HUES6 (cell line): ENCODE measurements at regions not wholly inside any gene's neighbourhood (a gene's known extent, or its start where the extent isn't known, plus 50 kb on each side); places are given as distances from the start of the nearest gene placed in this dataset.

Experiments
- H3K27ac ChIP-seq: 2 replicates; pipeline ENCODE4 v1.7.0; 2013; ENCODE audit warnings: low read depth, mild to moderate bottlenecking, low read length, inconsistent platforms
- H3K27me3 ChIP-seq: 2 replicates; pipeline ENCODE4 v1.6.1; 2013; ENCODE audit warnings: low read length; ENCODE audit not compliant: control insufficient read depth, insufficient read depth
- H3K36me3 ChIP-seq: 2 replicates; pipeline ENCODE4 v1.6.1; 2013; ENCODE audit warnings: low read length; ENCODE audit not compliant: control insufficient read depth, insufficient read depth
- H3K4me1 ChIP-seq: 2 replicates; pipeline ENCODE4 v1.6.1; 2013; ENCODE audit warnings: low read length; ENCODE audit not compliant: control insufficient read depth, insufficient read depth
- H3K4me3 ChIP-seq: 2 replicates; pipeline ENCODE4 v1.5.1; 2013; ENCODE audit warnings: low read depth, low read length
- H3K9ac ChIP-seq: one replicate; pipeline ENCODE4 v1.6.1; 2013; ENCODE audit warnings: mild to moderate bottlenecking, low read length
- H3K9me3 ChIP-seq: 2 replicates; pipeline ENCODE4 v1.6.1; 2013; ENCODE audit warnings: low read depth, low read length; ENCODE audit not compliant: control insufficient read depth, insufficient read depth

DNA sequence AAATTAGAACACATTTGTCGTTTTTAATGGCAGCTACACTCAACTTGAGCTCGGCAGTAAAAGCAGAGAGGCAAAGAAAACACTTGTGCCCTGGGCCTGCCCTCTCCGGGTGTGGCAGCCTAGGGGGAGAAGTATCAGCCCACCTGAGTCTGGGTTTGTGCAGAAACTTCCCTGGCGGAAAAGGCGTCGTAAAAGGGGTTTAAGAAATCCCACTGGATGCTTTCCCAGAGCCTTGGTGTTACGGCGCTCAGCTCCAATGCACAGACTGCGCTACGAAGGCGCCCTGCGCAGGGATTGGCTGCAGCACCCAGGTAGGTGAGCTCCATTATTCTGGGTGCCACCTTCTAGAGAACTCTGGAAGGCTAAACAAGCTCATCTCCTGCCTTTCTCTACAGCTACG, 461.5 kb upstream of the NR2F2 start:
- H3K27ac ChIP-seq, result no peak overlapping the region
- H3K9ac ChIP-seq, result no peak overlapping the region
- no peaks in the 10 kb centered on the region for H3K4me1 ChIP-seq
- no peak overlapping the region for H3K4me3 ChIP-seq
- H3K9me3 ChIP-seq, result no peaks in the 10 kb centered on the region
- H3K27me3 ChIP-seq, result no peaks in the 10 kb centered on the region; the same call in 1 of the 2 replicates
- no peaks in the 10 kb centered on the region for H3K36me3 ChIP-seq

DNA sequence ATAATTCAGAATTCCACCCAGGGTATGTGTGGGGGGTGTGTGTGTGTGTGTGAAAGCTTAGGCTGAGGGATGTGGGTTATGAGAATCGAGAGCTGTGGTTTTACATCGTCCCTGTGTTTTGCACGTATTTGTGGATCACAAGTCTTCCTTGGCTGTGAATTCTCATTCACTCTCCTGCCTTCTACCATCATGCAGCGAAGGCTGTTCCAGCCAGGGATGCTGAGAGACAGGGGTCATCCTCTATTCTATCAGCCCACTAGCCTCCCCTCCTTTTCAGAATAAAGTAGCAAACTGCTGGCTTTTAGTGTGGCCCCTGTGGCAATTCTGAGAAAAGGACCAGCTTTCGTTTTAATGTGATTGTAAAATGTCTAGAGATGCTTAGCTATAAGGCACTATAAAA, 460.6 kb upstream of the NR2F2 start:
- Histone ChIP-seq H3K27me3 (no peaks in the 10 kb centered on the region; the same call in 1 of the 2 replicates), H3K4me3 (no peak overlapping the region), H3K36me3 (no peaks in the 10 kb centered on the region), H3K9ac (no peak overlapping the region), H3K27ac (no peak overlapping the region), H3K9me3 (no peaks in the 10 kb centered on the region), H3K4me1 (no peaks in the 10 kb centered on the region)

DNA sequence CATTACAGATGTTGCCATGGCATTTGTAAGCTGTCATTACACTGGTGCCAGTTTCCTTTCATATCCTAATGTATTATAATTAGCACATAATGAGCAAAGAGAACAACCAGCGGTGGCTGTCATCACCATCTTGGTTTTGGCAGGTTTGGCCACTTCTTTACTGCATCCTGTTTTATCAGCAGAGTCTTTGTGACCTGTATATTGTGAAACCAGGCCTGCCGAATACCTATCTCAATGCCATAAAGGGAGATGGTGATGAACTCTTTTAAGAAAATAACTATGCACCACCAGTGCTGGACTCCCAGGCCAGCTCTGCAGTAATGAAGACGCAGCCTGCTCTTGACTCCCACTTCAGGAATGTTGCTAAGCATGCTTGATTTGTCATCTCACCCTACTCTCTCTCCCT, 458.1 kb upstream of the NR2F2 start:
- Histone ChIP-seq H3K27ac (no peak overlapping the region), H3K4me3 (no peak overlapping the region), H3K27me3 (no peaks in the 10 kb centered on the region), H3K9ac (no peak overlapping the region), H3K4me1 (no peaks in the 10 kb centered on the region), H3K9me3 (no peaks in the 10 kb centered on the region), H3K36me3 (no peaks in the 10 kb centered on the region)

DNA sequence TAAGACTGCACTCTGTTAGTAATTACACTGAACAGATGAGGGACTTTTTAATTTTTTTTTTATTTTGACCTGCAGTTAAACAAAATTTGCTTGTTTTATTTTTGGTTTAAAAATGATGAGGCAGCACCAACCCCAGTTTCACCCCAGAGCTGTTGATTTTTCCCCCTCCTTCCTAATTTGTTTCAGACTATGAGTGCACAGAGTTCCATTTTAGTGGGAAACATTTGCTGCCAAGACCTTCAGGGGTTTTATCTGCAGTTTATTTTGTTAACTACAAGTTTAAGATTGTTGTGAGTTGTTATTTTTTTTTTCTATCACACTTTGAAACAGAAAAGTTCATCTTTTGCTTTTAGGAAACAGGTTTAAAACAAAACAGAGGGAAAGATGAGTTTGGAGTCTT, 455.9 kb upstream of the NR2F2 start:
- Histone ChIP-seq H3K9me3 (no peaks in the 10 kb centered on the region), H3K4me3 (no peak overlapping the region), H3K4me1 (no peaks in the 10 kb centered on the region), H3K27ac (no peak overlapping the region), H3K27me3 (no peaks in the 10 kb centered on the region), H3K36me3 (no peaks in the 10 kb centered on the region), H3K9ac (no peak overlapping the region)

DNA sequence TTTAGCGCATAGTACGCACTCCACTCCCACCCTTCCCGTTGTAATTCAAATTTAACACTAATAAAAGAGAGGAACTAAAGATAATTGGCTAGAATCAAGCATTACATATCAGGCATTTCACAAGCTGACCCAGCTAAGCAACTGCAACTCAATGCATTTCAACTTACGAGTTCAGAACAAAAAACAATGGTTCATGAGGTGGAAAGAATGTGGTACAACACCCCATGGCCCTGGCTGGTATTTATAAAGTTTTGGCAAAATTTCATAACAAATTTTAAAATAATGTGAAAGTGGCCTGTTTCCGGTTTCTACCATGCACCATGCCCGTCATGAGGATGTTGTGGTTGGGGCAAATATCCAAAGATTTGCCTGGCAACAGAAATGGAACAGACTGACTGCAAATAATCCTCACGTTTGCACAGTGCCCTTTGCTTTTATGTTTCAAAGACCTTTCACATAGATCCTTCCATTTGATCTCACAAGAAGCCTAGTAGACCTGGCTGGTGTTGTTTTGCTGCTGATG, 455.3 kb upstream of the NR2F2 start:
- no peaks in the 10 kb centered on the region for H3K9me3 ChIP-seq
- H3K4me1 ChIP-seq, result no peaks in the 10 kb centered on the region
- no peaks in the 10 kb centered on the region for H3K27me3 ChIP-seq
- no peaks in the 10 kb centered on the region for H3K36me3 ChIP-seq
- H3K4me3 ChIP-seq, result no peak overlapping the region
- H3K9ac ChIP-seq, result no peak overlapping the region
- H3K27ac ChIP-seq, result no peak overlapping the region

DNA sequence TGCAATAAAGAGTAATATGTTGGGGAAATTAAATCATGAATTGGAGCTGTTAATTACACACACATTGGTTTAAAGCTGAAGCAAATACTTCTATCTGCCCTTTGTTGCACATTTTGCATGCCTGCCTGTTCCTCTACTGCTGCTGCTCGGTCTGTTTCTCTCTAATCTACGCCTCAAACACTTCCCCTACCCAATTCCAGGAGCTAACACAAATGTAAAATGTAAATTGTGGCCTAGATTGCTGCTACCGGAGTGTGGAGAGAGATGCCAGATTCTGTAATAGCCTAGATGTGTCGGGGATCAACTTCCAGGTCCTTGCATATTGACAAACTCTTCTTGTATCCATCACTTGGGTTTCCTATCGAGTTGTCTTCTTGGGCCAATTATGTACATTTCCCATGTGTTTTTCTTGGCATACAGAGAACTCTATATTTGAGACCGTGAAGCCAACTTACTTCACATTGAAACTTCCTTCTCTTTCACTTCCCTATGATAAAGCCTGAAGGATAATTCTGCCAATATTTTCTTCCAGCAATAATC, 450.4 kb upstream of the NR2F2 start:
- Histone ChIP-seq H3K9ac (no peak overlapping the region), H3K9me3 (no peaks in the 10 kb centered on the region)

DNA sequence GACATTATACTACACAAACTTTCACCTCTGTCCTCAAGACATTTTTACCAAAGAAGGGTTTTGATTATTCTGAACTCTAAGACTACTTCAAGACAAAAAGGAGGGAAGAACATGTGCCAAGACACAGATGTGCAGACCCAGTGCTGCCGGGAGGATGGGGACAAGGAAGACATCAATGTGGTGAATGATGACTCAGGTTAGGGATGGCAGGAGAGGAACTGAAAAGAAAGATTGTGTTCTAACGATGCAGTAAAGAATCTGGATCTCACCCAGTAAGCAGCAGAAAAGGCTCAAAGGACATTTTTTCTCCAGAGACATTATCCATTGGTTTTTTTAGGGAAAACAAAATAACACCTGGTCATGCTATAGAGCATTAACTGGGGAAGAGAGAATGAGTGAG, 449.9 kb upstream of the NR2F2 start:
- Histone ChIP-seq H3K27ac (no peak overlapping the region), H3K9ac (no peak overlapping the region), H3K27me3 (no peaks in the 10 kb centered on the region), H3K36me3 (no peaks in the 10 kb centered on the region), H3K4me1 (peaks cover 15% of the 10 kb centered on the region), H3K9me3 (no peaks in the 10 kb centered on the region), H3K4me3 (no peak overlapping the region)

More for the DNA sequence above, 450.4 kb upstream of the NR2F2 start:
- Histone ChIP-seq H3K36me3 (no peaks in the 10 kb centered on the region), H3K4me1 (peaks cover 15% of the 10 kb centered on the region), H3K27ac (no peak overlapping the region), H3K4me3 (no peak overlapping the region), H3K27me3 (no peaks in the 10 kb centered on the region)

DNA sequence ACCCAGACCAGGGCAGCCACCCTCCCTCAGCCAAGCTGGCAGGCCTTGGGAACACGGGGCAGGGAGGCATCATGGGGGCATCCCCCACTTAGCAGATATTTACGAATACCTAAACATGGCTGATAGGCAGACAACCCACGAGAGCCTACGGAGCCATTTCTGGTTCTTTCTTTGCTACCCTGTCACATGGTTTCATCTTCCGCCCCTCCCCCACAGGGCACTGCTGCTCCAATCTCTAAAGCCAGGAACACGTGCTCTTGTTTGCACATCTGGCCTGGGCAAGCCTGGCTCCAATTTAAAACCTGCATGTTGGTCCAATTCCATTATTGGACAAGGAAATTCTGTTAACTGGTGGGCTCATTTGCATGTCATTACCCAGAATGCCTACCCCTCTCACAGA, 447.4 kb upstream of the NR2F2 start:
- no peak overlapping the region for H3K9ac ChIP-seq
- H3K4me1 ChIP-seq, result peaks cover 15% of the 10 kb centered on the region

DNA sequence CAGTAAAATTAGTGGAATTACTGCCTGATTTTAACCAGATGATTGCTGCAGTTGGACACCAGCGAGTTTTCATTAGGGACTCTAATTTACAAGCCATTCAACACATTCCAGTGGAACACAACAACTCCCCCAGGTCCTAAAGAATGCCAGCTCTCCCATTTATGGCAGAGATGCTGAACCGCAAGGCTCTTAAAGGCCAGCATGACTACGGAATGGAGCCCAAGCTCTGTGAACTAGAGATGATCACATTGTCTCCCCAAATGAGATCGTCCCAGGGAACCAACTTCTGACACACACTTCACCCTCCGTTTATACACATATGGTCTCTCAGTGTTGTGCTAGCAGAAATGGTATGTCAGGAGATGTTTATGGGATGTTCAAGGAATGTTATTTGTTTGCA, 446.2 kb upstream of the NR2F2 start:
- peaks cover 15% of the 10 kb centered on the region for H3K4me1 ChIP-seq
- H3K36me3 ChIP-seq, result no peaks in the 10 kb centered on the region
- no peaks in the 10 kb centered on the region for H3K27me3 ChIP-seq
- no peak overlapping the region for H3K9ac ChIP-seq
- H3K4me3 ChIP-seq, result no peak overlapping the region
- H3K9me3 ChIP-seq, result no peaks in the 10 kb centered on the region
- no peak overlapping the region for H3K27ac ChIP-seq

More for the DNA sequence above, 447.4 kb upstream of the NR2F2 start:
- no peak overlapping the region for H3K4me3 ChIP-seq
- H3K27ac ChIP-seq, result no peak overlapping the region
- H3K9me3 ChIP-seq, result no peaks in the 10 kb centered on the region
- H3K27me3 ChIP-seq, result no peaks in the 10 kb centered on the region
- no peaks in the 10 kb centered on the region for H3K36me3 ChIP-seq

DNA sequence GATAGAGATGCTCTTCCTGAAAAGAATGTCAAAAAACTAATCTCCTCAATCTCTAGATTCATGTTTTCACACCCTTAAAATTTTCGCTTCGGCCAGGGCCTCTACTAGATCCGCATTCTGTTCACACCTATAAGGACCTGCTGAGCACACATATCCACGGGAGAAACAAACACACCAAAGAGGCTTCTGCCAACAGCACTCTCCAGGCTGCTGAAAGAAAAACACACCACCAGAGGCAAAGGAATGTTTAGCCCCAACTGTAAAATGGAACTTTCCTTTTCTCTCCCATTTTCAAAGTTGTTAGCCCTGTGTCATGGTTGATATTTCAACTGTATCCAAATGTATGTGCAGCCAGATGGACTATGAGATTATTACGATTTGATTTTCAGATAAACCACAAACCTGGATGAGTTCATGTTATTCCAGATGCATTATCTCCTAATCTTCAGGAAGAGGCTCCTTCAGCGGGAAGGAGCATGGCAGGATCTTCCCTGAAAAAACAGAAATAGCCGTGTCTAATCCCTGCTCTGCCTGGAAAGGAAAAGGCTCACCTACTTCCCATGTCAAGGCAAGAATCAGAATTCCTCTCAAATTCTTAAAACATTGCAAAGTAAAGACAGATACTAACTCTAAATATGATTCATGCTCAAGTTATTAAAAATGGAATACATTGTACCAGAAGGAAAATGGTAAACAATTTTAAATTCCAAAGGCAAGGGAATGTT, 442.7 kb upstream of the NR2F2 start:
- Histone ChIP-seq H3K4me3 (no peak overlapping the region), H3K4me1 (peaks cover 15% of the 10 kb centered on the region), H3K9ac (no peak overlapping the region), H3K36me3 (no peaks in the 10 kb centered on the region), H3K27ac (no peak overlapping the region), H3K9me3 (no peaks in the 10 kb centered on the region), H3K27me3 (no peaks in the 10 kb centered on the region)

DNA sequence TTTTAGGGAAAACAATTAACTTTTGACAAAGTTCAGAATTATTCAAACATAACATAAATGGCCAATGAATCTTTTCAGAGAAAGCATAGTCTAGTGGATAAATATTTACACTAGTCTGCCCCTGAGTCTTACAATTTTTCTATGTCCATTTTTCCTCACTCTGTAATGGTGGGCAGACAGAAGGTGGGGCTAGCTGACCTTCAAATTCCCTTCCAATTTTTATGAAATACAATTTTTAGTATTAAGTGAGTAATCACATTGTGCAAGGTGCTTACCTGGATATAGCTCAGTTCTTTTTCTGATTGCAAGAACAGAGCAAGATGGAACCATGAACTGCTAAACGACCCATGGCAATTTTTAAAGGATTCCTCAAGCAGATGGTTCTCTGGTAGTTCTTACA, 441.7 kb upstream of the NR2F2 start:
- Histone ChIP-seq H3K27ac (no peak overlapping the region), H3K27me3 (no peaks in the 10 kb centered on the region), H3K9ac (no peak overlapping the region), H3K36me3 (no peaks in the 10 kb centered on the region), H3K4me1 (peaks cover 6% of the 10 kb centered on the region), H3K9me3 (no peaks in the 10 kb centered on the region), H3K4me3 (no peak overlapping the region)
